Epithelial cell of esophagus (primary cell): ENCODE measurements at regions not wholly inside any gene's neighbourhood (a gene's known extent, or its start where the extent isn't known, plus 50 kb on each side); places are given as distances from the start of the nearest gene placed in this dataset.

Source experiments
- DNase-seq: peaks from one replicate; pipeline ENCODE4 v3.0.0; 2010; ENCODE audit warnings: low read depth
- H3K4me3 ChIP-seq: 2 replicates; pipeline ENCODE4 v1.5.1; 2011; ENCODE audit warnings: mild to moderate bottlenecking, low read length, control low read depth
- TF ChIP-seq, protein P1 (sequence below): IDR thresholded peaks from 2 replicates; pipeline ENCODE4 v1.5.1; 2011; ENCODE audit warnings: low read depth, mild to moderate bottlenecking, low read length, control low read depth, inconsistent platforms; ENCODE audit not compliant: insufficient read depth; ENCODE audit errors: missing control alignments

GRCh38 chr15:88323468-88323867 lies 66.9 kb upstream of the NTRK3 start:
- TF ChIP-seq, protein P1, sequence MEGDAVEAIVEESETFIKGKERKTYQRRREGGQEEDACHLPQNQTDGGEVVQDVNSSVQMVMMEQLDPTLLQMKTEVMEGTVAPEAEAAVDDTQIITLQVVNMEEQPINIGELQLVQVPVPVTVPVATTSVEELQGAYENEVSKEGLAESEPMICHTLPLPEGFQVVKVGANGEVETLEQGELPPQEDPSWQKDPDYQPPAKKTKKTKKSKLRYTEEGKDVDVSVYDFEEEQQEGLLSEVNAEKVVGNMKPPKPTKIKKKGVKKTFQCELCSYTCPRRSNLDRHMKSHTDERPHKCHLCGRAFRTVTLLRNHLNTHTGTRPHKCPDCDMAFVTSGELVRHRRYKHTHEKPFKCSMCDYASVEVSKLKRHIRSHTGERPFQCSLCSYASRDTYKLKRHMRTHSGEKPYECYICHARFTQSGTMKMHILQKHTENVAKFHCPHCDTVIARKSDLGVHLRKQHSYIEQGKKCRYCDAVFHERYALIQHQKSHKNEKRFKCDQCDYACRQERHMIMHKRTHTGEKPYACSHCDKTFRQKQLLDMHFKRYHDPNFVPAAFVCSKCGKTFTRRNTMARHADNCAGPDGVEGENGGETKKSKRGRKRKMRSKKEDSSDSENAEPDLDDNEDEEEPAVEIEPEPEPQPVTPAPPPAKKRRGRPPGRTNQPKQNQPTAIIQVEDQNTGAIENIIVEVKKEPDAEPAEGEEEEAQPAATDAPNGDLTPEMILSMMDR = no peak
- H3K4me3 ChIP-seq = no peak overlapping the region
- DNase-seq = no peak

DNA sequence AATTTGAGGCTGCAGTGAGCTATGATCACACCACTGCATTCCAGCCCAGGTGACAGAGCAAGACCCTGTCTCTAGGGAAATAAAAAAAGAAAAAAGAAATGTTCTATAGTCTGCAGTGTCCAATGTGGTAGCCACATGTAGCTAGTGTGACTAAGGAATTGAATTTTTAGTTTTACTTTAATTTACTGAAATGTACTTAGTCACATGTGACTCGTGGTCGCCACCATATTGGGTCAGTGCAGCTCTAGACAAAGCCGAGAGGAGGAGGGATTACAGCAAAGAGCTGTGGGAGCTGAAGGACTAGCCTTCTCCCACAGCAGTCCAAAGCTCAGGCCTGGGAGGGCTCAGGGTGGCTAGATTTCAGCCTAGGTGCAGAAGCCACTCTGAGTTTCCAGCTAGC lies 65.9 kb upstream of the NTRK3 start:
- no peak for DNase-seq
- H3K4me3 ChIP-seq = no peak overlapping the region
- TF ChIP-seq, protein P1 = no peak

GRCh38 chr15:88321271-88321670 lies 64.7 kb upstream of the NTRK3 start:
- H3K4me3 ChIP-seq = no peak overlapping the region
- DNase-seq = no peak
- TF ChIP-seq, protein P1 = no peak

- TF ChIP-seq, protein P1 = no peak
- no peak for DNase-seq
- H3K4me3 ChIP-seq = no peak overlapping the region
Observed at GRCh38 chr15:88316586-88316985, 60.0 kb upstream of the NTRK3 start.

DNA sequence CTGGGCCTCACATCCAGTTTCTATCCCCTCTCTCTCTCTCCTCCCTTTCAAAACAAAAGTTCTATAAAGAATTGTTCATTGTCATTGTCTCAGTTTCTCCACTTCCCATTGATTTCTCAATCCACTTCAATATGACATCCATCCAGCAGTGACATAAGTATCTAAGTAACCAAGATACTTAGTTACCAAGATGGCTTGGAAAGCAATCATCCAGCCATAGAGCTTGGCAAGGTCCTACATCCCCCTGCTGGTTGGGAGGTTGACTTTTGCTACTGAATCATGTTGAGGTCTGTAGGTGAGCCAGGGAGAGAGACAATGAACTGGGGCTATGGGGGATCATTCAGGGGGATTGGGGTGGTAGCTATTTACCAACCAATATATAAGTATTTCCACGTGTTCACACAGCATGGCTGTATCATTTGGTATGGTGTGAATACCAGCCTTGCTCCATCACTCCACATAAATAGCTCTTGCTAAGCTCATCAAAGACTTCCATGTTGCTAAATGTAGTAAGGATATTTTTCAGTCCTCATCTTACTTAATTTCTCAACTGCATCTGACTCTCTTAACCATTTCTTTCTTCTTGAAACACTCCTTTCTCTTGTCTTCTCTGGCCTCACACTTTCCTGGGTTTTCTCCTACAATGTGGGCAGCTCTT lies 58.8 kb upstream of the NTRK3 start:
- no peak overlapping the region for H3K4me3 ChIP-seq
- TF ChIP-seq, protein P1 = no peak
- DNase-seq = no peak

- DNase-seq = no peak
- TF ChIP-seq, protein P1 = no peak
- no peak overlapping the region for H3K4me3 ChIP-seq
Observed at GRCh38 chr15:88312941-88313579, 56.5 kb upstream of the NTRK3 start.

GRCh38 chr15:88309363-88309762 lies 52.8 kb upstream of the NTRK3 start:
- no peak for DNase-seq
- H3K4me3 ChIP-seq = no peak overlapping the region
- TF ChIP-seq, protein P1 = no peak
